ENCODE measurements at regions not wholly inside any gene's neighbourhood (a gene's known extent, or its start where the extent isn't known, plus 50 kb on each side); places are given as distances from the start of the nearest gene placed in this dataset.

DNA sequence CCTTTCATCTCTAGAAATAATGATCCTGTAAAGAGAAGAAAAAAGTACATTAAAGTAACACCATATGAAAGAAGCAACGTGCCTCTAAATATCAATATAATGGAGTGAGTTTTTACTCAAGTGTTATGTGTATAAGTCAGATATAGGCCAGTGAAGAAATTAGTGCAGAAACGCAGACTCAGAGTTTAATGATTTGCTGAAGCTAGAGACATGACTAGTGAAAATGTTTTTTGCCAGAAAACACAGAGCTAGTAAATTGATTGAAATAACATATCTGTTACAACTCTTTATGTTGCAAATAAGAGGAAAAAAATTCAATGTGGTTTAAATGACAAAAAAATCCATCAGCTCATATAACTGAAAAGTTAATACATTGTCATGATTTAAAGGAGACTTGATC lies 217.2 kb upstream of the NXPH2 start:
- no peak for DNase-seq

- no peak for DNase-seq
These were observed 214.3 kb upstream of the NXPH2 start for GRCh38 chr2:138994502-138994901.

DNA sequence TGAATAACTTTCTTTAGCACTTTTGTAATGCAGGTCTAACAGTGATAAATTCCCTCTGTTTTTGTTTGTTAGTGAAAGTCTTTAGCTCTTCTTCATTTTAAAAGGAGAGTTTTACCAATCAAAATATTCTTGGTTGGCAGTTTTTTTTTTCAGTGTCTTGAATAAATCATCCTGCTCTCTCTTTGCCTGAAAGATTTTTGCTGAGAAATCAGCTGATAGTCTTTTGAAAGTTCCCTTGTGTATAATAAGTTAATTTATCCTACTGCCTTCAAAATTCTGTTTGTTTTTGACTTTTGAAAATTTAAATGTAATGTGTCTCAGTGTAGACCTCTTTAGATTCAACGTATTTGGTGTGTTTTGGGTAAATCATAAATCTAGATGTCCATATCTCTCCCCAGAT lies 205.7 kb upstream of the NXPH2 start:
- no peak for DNase-seq

- DNase-seq, result no peak
These were observed 199.1 kb upstream of the NXPH2 start for GRCh38 chr2:138979131-138979785.

GRCh38 chr2:138974651-138975050 lies 194.5 kb upstream of the NXPH2 start:
- DNase-seq, result no peak

- no peak for DNase-seq
These were observed 184.2 kb upstream of the NXPH2 start for GRCh38 chr2:138964418-138964817.

DNA sequence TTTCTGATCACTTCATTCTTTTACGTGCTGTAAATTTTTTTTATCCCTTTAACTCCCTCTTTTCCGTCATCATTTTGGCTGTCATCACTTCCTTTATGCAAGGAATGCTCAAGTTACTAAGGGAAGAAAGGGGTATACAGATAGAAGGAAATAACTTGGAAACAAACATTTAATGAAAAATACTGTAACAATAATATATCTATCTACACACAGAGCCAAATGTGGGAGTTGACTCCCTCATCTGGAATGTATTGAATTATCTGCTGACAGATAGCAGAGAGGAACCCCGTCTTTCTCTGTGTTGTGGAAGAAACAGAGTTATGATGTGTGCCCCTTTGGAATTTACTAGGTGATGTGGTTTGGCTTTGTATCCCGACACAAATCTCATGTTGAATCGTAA lies 182.5 kb upstream of the NXPH2 start:
- DNase-seq, result no peak

DNA sequence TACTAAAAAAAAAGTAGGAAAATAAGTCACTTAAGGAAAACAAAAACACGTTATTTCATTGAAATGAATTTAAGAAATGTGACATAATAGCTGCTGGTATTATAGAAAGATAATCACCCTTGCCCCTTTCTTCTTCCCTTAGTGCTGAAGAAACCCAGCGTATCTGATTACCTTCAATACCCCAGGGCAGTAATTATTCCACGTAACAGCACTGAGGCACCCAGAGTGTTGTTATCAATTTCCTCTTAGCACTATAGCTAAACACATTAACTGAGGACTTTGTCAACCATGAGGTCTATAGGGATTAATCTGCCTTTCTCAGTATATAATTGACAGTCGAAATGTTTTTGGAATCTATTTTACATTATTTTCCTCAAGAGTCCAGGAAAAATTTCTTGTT lies 180.0 kb upstream of the NXPH2 start:
- DNase-seq, result no peak

GRCh38 chr2:138959031-138959430 lies 178.8 kb upstream of the NXPH2 start:
- no peak for DNase-seq

- DNase-seq, result no peak
These were observed 175.9 kb upstream of the NXPH2 start for GRCh38 chr2:138956116-138956515.

- DNase-seq, result no peak
These were observed 170.3 kb upstream of the NXPH2 start for GRCh38 chr2:138950486-138950885.

DNA sequence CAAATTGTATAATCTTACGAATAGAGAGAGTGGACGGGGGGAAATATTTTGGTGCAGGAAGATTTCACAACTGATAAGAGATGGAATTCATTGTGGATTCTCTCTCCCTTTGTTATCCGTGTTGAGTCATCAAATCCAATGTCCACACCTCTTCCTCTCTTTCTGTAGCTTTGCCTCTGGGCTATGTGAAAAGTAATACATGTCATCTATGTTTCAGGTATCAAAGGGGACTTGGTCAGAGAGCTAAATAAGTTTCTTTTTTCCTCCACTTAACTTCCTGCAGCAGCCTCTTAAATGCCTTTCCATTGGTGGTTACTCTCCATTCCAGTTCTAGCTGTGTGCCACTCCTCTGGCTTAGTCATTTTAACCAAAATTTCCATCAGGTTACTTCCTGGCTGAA lies 169.3 kb upstream of the NXPH2 start:
- no peak for DNase-seq

DNA sequence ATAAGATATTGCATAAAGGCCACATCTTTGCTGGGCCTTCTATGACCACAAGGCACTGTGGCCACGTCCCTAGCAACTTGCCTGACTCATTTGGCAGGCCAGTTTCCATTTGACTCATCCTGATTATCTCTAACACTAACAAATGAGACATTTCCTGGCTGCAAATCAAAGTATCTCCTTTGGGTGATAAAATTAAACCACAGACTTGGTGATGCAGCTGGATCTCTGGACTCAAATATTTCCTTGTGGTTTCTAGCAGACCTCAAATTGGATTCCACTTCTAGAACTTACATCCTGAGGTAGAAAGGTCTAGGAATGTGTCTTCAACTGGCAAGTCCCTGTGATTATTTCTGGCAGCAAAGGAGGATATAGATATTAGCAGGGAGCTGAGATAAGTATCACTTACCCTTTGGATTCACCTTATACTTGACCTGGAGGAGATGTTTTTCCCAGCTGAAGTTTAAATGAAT lies 167.9 kb upstream of the NXPH2 start:
- no peak for DNase-seq

DNA sequence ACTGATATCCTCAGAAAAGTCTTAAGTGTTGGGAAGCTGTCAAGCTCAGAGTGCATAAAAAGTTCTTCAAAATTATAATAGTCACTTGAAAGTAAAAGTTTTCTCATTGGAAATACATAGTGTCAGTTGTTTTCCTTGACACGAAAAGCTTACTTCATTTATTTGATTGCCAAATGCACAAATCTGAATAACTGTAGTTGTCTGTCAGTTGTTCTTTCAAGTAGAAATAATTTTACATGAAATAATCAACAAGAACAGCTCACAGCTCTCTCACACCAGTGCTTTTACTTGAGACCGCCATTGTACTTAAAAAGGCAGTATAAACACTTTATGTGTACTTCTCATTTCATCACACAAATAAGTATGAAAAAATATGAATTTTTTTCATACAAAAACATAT lies 163.3 kb upstream of the NXPH2 start:
- no peak for DNase-seq

- DNase-seq, result no peak
These were observed 162.3 kb upstream of the NXPH2 start for GRCh38 chr2:138942466-138942865.

GRCh38 chr2:138931284-138932256 lies 151.4 kb upstream of the NXPH2 start:
- DNase-seq, result no peak

DNA sequence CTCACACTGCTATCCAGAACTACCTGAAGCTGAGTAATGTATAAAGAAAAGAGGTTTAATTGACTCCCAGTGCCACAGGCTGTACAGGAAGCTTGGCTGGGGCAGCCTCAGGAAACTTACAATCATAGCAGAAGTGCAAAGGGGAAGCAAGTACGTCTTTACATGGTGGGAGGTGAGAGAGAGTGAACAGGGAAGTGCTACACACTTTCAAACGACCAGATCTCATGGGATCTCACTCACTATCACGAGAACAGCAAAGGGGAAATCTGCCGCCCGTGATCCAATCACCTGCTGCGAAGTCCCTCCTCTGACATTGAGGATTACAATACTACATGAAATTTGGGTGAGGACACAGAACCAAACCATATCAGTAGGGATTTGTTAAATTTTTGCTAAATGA lies 150.4 kb upstream of the NXPH2 start:
- DNase-seq, result no peak

- no peak for DNase-seq
These were observed 148.3 kb upstream of the NXPH2 start for GRCh38 chr2:138928374-138929021.

- no peak for DNase-seq
These were observed 142.9 kb upstream of the NXPH2 start for GRCh38 chr2:138922973-138923563.

GRCh38 chr2:138919120-138919747 lies 139.0 kb upstream of the NXPH2 start:
- DNase-seq, result no peak

GRCh38 chr2:138910427-138910826 lies 130.2 kb upstream of the NXPH2 start:
- no peak for DNase-seq

- DNase-seq, result no peak
These were observed 126.4 kb upstream of the NXPH2 start for GRCh38 chr2:138906549-138906948.
